Panc1 (cell line): ENCODE measurements at regions not wholly inside any gene's neighbourhood (a gene's known extent, or its start where the extent isn't known, plus 50 kb on each side); places are given as distances from the start of the nearest gene placed in this dataset.

Source experiments
- ATAC-seq: fragments of 200-7000 bp; cut with Tn5 transposase; 2 replicates; pipeline ENCODE4 v1.9.1; 2020; ENCODE audit warnings: mild to moderate bottlenecking, moderate library complexity
- BruUV-seq: library from RNA; stranded (reverse); fragments of 400-500 nt; replicated peaks from 2 replicates; lab custom pipeline; 2021; lab: Mats Ljungman, UMichigan
- CTCF ChIA-PET: fragments of 300-600 bp; sonication (Branson Sonifier 250); formaldehyde crosslinking; loops from one replicate; lab custom pipeline; 2022; ENCODE audit warnings: antibody characterized with exemption; lab: Charles Lee
- POLR2A ChIA-PET: fragments of 300-600 bp; sonication (Branson Sonifier 250); formaldehyde crosslinking; loops from one replicate; lab custom pipeline; 2022; ENCODE audit warnings: antibody characterized with exemption; lab: Charles Lee
- DNase-seq: peaks from one replicate; pipeline ENCODE4 v3.0.0-alpha.2; 2010; ENCODE audit warnings: low read depth, low spot score
- H3K27ac ChIP-seq: 2 replicates; pipeline ENCODE4 v1.5.1; 2011; ENCODE audit warnings: mild to moderate bottlenecking, low read length, inconsistent platforms
- H3K27me3 ChIP-seq: fragments of 200-500 bp; sonication (Bioruptor generic); 2 replicates; pipeline ENCODE4 v1.6.0; 2014; ENCODE audit warnings: low read length, inconsistent platforms; ENCODE audit not compliant: control insufficient read depth, insufficient read depth
- H3K36me3 ChIP-seq: fragments of 200-500 bp; sonication (Bioruptor generic); 2 replicates; pipeline ENCODE4 v1.5.1; 2014; ENCODE audit warnings: inconsistent platforms, mild to moderate bottlenecking, low read length, moderate library complexity; ENCODE audit not compliant: control insufficient read depth, insufficient read depth
- H3K4me1 ChIP-seq: 2 replicates; pipeline ENCODE4 v1.5.1; 2011; ENCODE audit warnings: inconsistent platforms, mild to moderate bottlenecking, low read length, moderate library complexity; ENCODE audit not compliant: control insufficient read depth, insufficient read depth
- H3K4me3 ChIP-seq, 2 experiments: 2 replicates each; pipeline ENCODE4 v1.5.1; 2011 to 2012; ENCODE audit warnings: low read depth in 2 of 2, low read length in 2 of 2, mild to moderate bottlenecking in 2 of 2, inconsistent platforms in 1 of 2, moderate library complexity in 1 of 2
- H3K9me3 ChIP-seq: fragments of 200-500 bp; sonication (Bioruptor generic); 2 replicates; pipeline ENCODE4 v1.5.1; 2014; ENCODE audit warnings: low read depth, mild to moderate bottlenecking, inconsistent platforms, low read length, moderate library complexity; ENCODE audit not compliant: control insufficient read depth, insufficient read depth
- CTCF ChIP-seq: fragments of 450-650 bp; IDR thresholded peaks from 2 replicates; pipeline ENCODE4 v1.5.1; 2017; ENCODE audit warnings: mild to moderate bottlenecking
- POLR2AphosphoS5 ChIP-seq: IDR thresholded peaks from 2 replicates; pipeline ENCODE4 v1.6.1; 2012; ENCODE audit warnings: mild to moderate bottlenecking, low read depth, low read length, moderate library complexity
- REST ChIP-seq, 2 experiments: IDR thresholded peaks; 2 replicates each; pipeline ENCODE4 v1.6.1; 2011 to 2012; ENCODE audit warnings: low read depth in 2 of 2, control low read depth in 1 of 2, low read length in 1 of 2, mild to moderate bottlenecking in 1 of 2, moderate library complexity in 1 of 2; ENCODE audit not compliant: insufficient read depth in 1 of 2
- SIN3A ChIP-seq: IDR thresholded peaks from 2 replicates; pipeline ENCODE4 v1.6.1; 2012; ENCODE audit warnings: low read depth, mild to moderate bottlenecking, low read length, moderate library complexity, borderline replicate concordance; ENCODE audit not compliant: insufficient read depth
- TCF7L2 ChIP-seq: IDR thresholded peaks from 2 replicates; pipeline ENCODE4 v1.6.1; 2011; ENCODE audit warnings: mild to moderate bottlenecking, low read depth, low read length, inconsistent platforms
- in situ Hi-C: cut with HindIII; loops from 2 replicates; pipeline ENCODE4 v1.10.0; 2016; ENCODE audit warnings: low sequenced_read_pairs, low pct_unique_long_range_greater_than_20kb
- intact Hi-C: fragments of 100-400 bp; cut with micrococcal nuclease; formaldehyde crosslinking; loops from one replicate; pipeline ENCODE4 v1.10.0; 2022; ENCODE audit not compliant: unreplicated experiment

- BruUV-seq, result no TSS peak
- intact Hi-C loops, result no loop called here
- no peak for ATAC-seq
- ChIA-PET POLR2A (no interaction called here), CTCF (no interaction called here)
- no peak for DNase-seq
- in situ Hi-C loops, result no loop called here
- Histone ChIP-seq H3K27ac (no peak overlapping the region), H3K27me3 (peaks cover 9% of the 10 kb centered on the region), H3K36me3 (no peaks in the 10 kb centered on the region), H3K4me1 (no peaks in the 10 kb centered on the region), H3K9me3 (no peaks in the 10 kb centered on the region), H3K4me3 (no peak overlapping the region)
- TF ChIP-seq REST (IDR thresholded peaks at IDR 0.05; ENCODE audit: insufficient read depth in 1 of 2, low read depth in 2 of 2, low read length in 1 of 2) (no peak), TCF7L2 (no peak), POLR2AphosphoS5 (no peak), SIN3A (no peak), CTCF (no peak)
Measured at GRCh38 chr2:126788652-126789051, 110.0 kb upstream of the TEX51 start.

GRCh38 chr2:126790987-126791780 lies 107.5 kb upstream of the TEX51 start:
- in situ Hi-C loops, result no loop called here
- Histone ChIP-seq H3K9me3 (no peaks in the 10 kb centered on the region), H3K27me3 (peaks cover 13% of the 10 kb centered on the region), H3K4me3 (no peak overlapping the region), H3K4me1 (no peaks in the 10 kb centered on the region), H3K27ac (no peak overlapping the region), H3K36me3 (no peaks in the 10 kb centered on the region)
- ChIA-PET CTCF (no interaction called here), POLR2A (no interaction called here)
- no peak for ATAC-seq
- intact Hi-C loops, result no loop called here
- TF ChIP-seq CTCF (no peak), REST (IDR thresholded peaks at IDR 0.05; ENCODE audit: insufficient read depth in 1 of 2, low read depth in 2 of 2, low read length in 1 of 2) (no peak), TCF7L2 (no peak), SIN3A (no peak), POLR2AphosphoS5 (no peak)
- DNase-seq, result no peak
- BruUV-seq, result no TSS peak
